OCI-LY3 (cell line): ENCODE measurements at regions not wholly inside any gene's neighbourhood (a gene's known extent, or its start where the extent isn't known, plus 50 kb on each side); places are given as distances from the start of the nearest gene placed in this dataset.

Experiments used
- EZH2phosphoT487 ChIP-seq: fragments of 200-600 bp; shearing (Covaris generic); IDR thresholded peaks from 2 replicates; pipeline ENCODE4 v1.6.1; 2018; ENCODE audit warnings: antibody characterized with exemption, mixed run types, low read depth
- TF ChIP-seq, protein P1 (sequence below): fragments of 200-600, 300-600 bp; sonication (generic); IDR thresholded peaks from 2 replicates; pipeline ENCODE4 v1.5.1; 2014; ENCODE audit warnings: antibody characterized with exemption, low read length, low read depth

GRCh38 chr5:74303578-74303977 is 336.9 kb downstream of the ENC1 start:
- TF ChIP-seq, protein P1, sequence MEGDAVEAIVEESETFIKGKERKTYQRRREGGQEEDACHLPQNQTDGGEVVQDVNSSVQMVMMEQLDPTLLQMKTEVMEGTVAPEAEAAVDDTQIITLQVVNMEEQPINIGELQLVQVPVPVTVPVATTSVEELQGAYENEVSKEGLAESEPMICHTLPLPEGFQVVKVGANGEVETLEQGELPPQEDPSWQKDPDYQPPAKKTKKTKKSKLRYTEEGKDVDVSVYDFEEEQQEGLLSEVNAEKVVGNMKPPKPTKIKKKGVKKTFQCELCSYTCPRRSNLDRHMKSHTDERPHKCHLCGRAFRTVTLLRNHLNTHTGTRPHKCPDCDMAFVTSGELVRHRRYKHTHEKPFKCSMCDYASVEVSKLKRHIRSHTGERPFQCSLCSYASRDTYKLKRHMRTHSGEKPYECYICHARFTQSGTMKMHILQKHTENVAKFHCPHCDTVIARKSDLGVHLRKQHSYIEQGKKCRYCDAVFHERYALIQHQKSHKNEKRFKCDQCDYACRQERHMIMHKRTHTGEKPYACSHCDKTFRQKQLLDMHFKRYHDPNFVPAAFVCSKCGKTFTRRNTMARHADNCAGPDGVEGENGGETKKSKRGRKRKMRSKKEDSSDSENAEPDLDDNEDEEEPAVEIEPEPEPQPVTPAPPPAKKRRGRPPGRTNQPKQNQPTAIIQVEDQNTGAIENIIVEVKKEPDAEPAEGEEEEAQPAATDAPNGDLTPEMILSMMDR, result no peak
- no peak for TF ChIP-seq EZH2phosphoT487
